Endodermal cell (in vitro differentiated cells): ENCODE measurements at regions not wholly inside any gene's neighbourhood (a gene's known extent, or its start where the extent isn't known, plus 50 kb on each side); places are given as distances from the start of the nearest gene placed in this dataset.

ENCODE experiments used
- DNase-seq: peaks from one replicate; pipeline ENCODE4 v3.0.0-alpha.2; 2017
- H3K27ac ChIP-seq: 2 replicates; pipeline ENCODE4 v1.5.1; 2013; ENCODE audit warnings: mild to moderate bottlenecking, low read depth, low read length, moderate library complexity
- H3K27me3 ChIP-seq: 2 replicates; pipeline ENCODE4 v1.6.1; 2013; ENCODE audit warnings: mild to moderate bottlenecking, low read length, moderate library complexity; ENCODE audit not compliant: insufficient read depth, control insufficient read depth, poor library complexity, severe bottlenecking
- H3K36me3 ChIP-seq: 2 replicates; pipeline ENCODE4 v1.7.0; 2013; ENCODE audit warnings: mild to moderate bottlenecking, low read length, moderate library complexity; ENCODE audit not compliant: control insufficient read depth, insufficient read depth
- H3K4me1 ChIP-seq: one replicate; pipeline ENCODE4 v1.7.0; 2013; ENCODE audit warnings: low read length; ENCODE audit not compliant: control insufficient read depth, insufficient read depth
- H3K4me3 ChIP-seq: 2 replicates; pipeline ENCODE4 v1.5.1; 2013; ENCODE audit warnings: mild to moderate bottlenecking, low read length, moderate library complexity
- H3K9ac ChIP-seq: 2 replicates; pipeline ENCODE4 v1.6.1; 2013; ENCODE audit warnings: mild to moderate bottlenecking, low read length, moderate library complexity; ENCODE audit not compliant: poor library complexity, severe bottlenecking; ENCODE audit errors: extremely low read depth
- H3K9me3 ChIP-seq: 2 replicates; pipeline ENCODE4 v1.6.1; 2013; ENCODE audit warnings: mild to moderate bottlenecking, low read length, moderate library complexity; ENCODE audit not compliant: control insufficient read depth
- H3K27ac Mint-ChIP-seq: 2 replicates; pipeline ENCODE4 v1.8.0; 2020; ENCODE audit warnings: mixed read lengths
- H3K27me3 Mint-ChIP-seq: 2 replicates; pipeline ENCODE4 v1.8.0; 2021; ENCODE audit warnings: mild to moderate bottlenecking, mixed read lengths; ENCODE audit not compliant: insufficient read depth
- H3K36me3 Mint-ChIP-seq: 2 replicates; pipeline ENCODE4 v1.8.0; 2020; ENCODE audit warnings: low read depth, mixed read lengths
- H3K4me1 Mint-ChIP-seq: 2 replicates; pipeline ENCODE4 v1.8.0; 2020; ENCODE audit warnings: mixed read lengths
- H3K4me3 Mint-ChIP-seq: 2 replicates; pipeline ENCODE4 v1.8.0; 2020; ENCODE audit warnings: mild to moderate bottlenecking, moderate library complexity, mixed read lengths
- H3K9me3 Mint-ChIP-seq: 2 replicates; pipeline ENCODE4 v1.8.0; 2020; ENCODE audit warnings: mild to moderate bottlenecking, mixed read lengths
- CTCF ChIP-seq: fragments of 200-600 bp; sonication (generic); conservative IDR thresholded peaks from 2 replicates; pipeline ENCODE4 v1.5.0; 2021; ENCODE audit warnings: antibody characterized with exemption, mild to moderate bottlenecking
- WGBS, 2 experiments: methylation state at CpG; one replicate each; pipeline versions ENCODE4 v1.1.5 to v1.1.7; 2013; ENCODE audit warnings: missing lambda C conversion rate in 2 of 2, mixed read lengths in 1 of 2; ENCODE audit not compliant: insufficient coverage in 1 of 2, insufficient read length in 1 of 2; 5-methylcytosine and 5-hydroxymethylcytosine counted together

GRCh38 chr10:3893901-3894563 lies 109.0 kb upstream of the KLF6 start:
- Histone ChIP-seq H3K27me3 (no peaks in the 10 kb centered on the region), H3K36me3 (no peaks in the 10 kb centered on the region), H3K9me3 (no peaks in the 10 kb centered on the region), H3K27ac (no peak overlapping the region), H3K4me3 (no peak overlapping the region), H3K9ac (peak overlapping the region; percentile 31), H3K4me1 (peaks cover 19% of the 10 kb centered on the region)
- TF ChIP-seq CTCF = no peak
- Mint-ChIP-seq H3K27me3 (no peaks in the 10 kb centered on the region), H3K4me3 (no peak overlapping the region), H3K27ac (peak overlapping the region; percentile 77), H3K9me3 (no peaks in the 10 kb centered on the region), H3K36me3 (no peaks in the 10 kb centered on the region), H3K4me1 (peaks cover 55% of the 10 kb centered on the region)
- WGBS, 2 experiments = 83 to 94% methylated on average over 6 to 10 of the region's 10 CpGs
- no peak for DNase-seq

- no peak overlapping the region for H3K4me3 ChIP-seq
- peaks cover 19% of the 10 kb centered on the region for H3K4me1 ChIP-seq
- Mint-ChIP-seq H3K9me3 (no peaks in the 10 kb centered on the region), H3K27me3 (no peaks in the 10 kb centered on the region), H3K4me1 (peaks cover 61% of the 10 kb centered on the region), H3K27ac (peak overlapping the region; percentile 67), H3K4me3 (no peak overlapping the region), H3K36me3 (no peaks in the 10 kb centered on the region)
- no peaks in the 10 kb centered on the region for H3K9me3 ChIP-seq
- no peak for TF ChIP-seq CTCF
- no peak overlapping the region for H3K27ac ChIP-seq
- WGBS, 2 experiments = 67 to 73% methylated on average over 7 to 9 of the region's 9 CpGs
- peak; percentile 59 for DNase-seq
- no peaks in the 10 kb centered on the region for H3K27me3 ChIP-seq
- no peaks in the 10 kb centered on the region for H3K36me3 ChIP-seq
- H3K9ac ChIP-seq = peak overlapping the region; percentile 49
Observed at GRCh38 chr10:3892440-3893425, 107.7 kb upstream of the KLF6 start.

GRCh38 chr10:3891396-3891795 lies 106.4 kb upstream of the KLF6 start:
- no peak overlapping the region for H3K4me3 ChIP-seq
- no peak for TF ChIP-seq CTCF
- no peaks in the 10 kb centered on the region for H3K9me3 ChIP-seq
- no peak for DNase-seq
- Mint-ChIP-seq H3K36me3 (no peaks in the 10 kb centered on the region), H3K27me3 (no peaks in the 10 kb centered on the region), H3K4me1 (peaks cover 64% of the 10 kb centered on the region), H3K4me3 (no peak overlapping the region), H3K27ac (no peak overlapping the region), H3K9me3 (no peaks in the 10 kb centered on the region)
- WGBS, 2 experiments = 88 to 100% methylated on average over 2 to 3 of the region's 3 CpGs
- H3K36me3 ChIP-seq = no peaks in the 10 kb centered on the region
- H3K4me1 ChIP-seq = peaks cover 29% of the 10 kb centered on the region
- no peaks in the 10 kb centered on the region for H3K27me3 ChIP-seq
- no peak overlapping the region for H3K9ac ChIP-seq
- H3K27ac ChIP-seq = no peak overlapping the region
